Transverse colon (tissue), 4 donors: ENCODE measurements at regions not wholly inside any gene's neighbourhood (a gene's known extent, or its start where the extent isn't known, plus 50 kb on each side); places are given as distances from the start of the nearest gene placed in this dataset.

Experiments
- EP300 ChIP-seq: sonication (generic); formaldehyde crosslinking; IDR thresholded peaks from one replicate; pipeline ENCODE4 v1.6.1; 2017; ENCODE audit warnings: antibody characterized with exemption, low read depth
- POLR2A ChIP-seq: fragments of 450-650 bp; IDR thresholded peaks from one replicate; pipeline ENCODE4 v1.6.1; 2016; ENCODE audit warnings: antibody characterized with exemption, mild to moderate bottlenecking, moderate library complexity
- POLR2AphosphoS5 ChIP-seq, 3 donors: sonication (generic); formaldehyde crosslinking; IDR thresholded peaks; one replicate each; pipeline ENCODE4 v1.6.1; 2016; ENCODE audit warnings: antibody characterized with exemption in 3 of 3
- TF ChIP-seq, protein P1 (sequence below), 5 experiments: fragments of 200-600 bp in 3 of 5; fragments of 450-650 bp in 2 of 5; sonication (generic) in 3 of 5; IDR thresholded peaks; 1 replicate in 2 of 5; 2 replicates in 3 of 5; pipeline ENCODE4 v1.5.1; 2016 to 2017; ENCODE audit warnings: antibody characterized with exemption in 5 of 5, inconsistent platforms in 3 of 5, mild to moderate bottlenecking in 2 of 5, moderate library complexity in 1 of 5

GRCh38 chr16:65981057-65981456, 385.4 kb upstream of the CDH5 start:
- TF ChIP-seq, protein P1, sequence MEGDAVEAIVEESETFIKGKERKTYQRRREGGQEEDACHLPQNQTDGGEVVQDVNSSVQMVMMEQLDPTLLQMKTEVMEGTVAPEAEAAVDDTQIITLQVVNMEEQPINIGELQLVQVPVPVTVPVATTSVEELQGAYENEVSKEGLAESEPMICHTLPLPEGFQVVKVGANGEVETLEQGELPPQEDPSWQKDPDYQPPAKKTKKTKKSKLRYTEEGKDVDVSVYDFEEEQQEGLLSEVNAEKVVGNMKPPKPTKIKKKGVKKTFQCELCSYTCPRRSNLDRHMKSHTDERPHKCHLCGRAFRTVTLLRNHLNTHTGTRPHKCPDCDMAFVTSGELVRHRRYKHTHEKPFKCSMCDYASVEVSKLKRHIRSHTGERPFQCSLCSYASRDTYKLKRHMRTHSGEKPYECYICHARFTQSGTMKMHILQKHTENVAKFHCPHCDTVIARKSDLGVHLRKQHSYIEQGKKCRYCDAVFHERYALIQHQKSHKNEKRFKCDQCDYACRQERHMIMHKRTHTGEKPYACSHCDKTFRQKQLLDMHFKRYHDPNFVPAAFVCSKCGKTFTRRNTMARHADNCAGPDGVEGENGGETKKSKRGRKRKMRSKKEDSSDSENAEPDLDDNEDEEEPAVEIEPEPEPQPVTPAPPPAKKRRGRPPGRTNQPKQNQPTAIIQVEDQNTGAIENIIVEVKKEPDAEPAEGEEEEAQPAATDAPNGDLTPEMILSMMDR (IDR thresholded peaks at IDR 0.05) = no peak
- no peak for TF ChIP-seq POLR2A
- no peak for TF ChIP-seq POLR2AphosphoS5 (IDR thresholded peaks at IDR 0.05)
- no peak for TF ChIP-seq EP300
